HG03558 (cell line): ENCODE measurements at regions not wholly inside any gene's neighbourhood (a gene's known extent, or its start where the extent isn't known, plus 50 kb on each side); places are given as distances from the start of the nearest gene placed in this dataset.
A peak's percentile ranks its signal among the peaks of the same experiment; 100 is the strongest.

Source experiments
- ATAC-seq: cut with Tn5 transposase; IDR thresholded peaks from one replicate; pipeline ENCODE4 v1.9.1; 2021; ENCODE audit warnings: moderate number of reproducible peaks; ENCODE audit not compliant: unreplicated experiment; ENCODE audit errors: extremely low read depth

DNA sequence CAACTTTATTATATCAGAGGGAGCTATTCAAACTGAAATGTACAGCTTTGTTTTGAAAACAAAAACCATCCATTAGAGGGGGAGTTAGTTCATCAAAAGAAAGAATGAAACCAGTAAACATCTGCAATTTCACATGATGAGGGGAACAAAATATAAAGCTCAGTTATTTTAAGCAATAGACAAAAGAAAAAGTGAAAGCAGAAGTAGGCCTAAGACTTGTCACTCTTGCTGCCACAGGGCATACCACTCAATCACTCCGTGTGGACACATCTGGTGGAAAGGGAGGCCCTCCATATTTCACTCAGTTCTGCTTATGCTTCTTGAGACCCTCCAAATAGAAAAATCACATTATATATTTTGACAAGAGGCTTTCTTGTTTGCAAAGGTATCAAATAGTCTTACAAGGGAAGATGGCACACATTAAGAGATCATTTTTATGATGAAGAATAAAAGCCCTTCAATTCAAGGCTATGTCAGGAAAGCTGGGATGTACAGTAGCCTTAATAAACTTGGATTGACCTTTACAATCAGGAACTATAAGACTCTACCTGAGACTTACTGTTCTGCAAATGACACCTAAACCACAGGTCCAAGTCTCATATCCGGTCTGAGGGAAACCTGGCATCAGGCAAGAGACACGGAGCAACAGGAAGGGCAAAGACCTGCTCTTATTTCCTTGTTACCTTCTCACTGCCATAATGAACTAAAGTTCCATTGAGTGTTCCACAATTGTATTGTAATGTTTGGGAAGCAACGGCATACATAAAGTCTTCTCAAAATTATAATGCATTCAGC is 222.5 kb upstream of the GRIP1 start:
- peak; percentile 75 for ATAC-seq

DNA sequence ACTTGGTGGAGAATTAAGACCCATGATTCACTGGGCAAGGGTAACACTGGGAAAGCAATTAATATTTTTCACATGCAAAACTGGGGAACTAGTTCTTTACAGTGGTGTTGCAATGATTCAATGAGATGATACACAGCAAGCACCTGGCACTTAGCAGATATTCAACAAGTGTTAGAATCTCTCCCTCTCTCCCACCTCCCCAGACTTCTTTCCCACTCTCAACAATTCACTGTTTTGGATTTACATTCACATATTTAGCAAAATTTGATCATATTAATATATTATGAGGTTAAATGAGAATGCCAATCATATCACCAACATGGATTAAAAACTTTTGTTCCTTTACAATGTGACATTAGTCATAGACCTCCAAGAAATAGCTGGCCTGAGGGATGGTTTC is 223.1 kb upstream of the GRIP1 start:
- no peak for ATAC-seq

DNA sequence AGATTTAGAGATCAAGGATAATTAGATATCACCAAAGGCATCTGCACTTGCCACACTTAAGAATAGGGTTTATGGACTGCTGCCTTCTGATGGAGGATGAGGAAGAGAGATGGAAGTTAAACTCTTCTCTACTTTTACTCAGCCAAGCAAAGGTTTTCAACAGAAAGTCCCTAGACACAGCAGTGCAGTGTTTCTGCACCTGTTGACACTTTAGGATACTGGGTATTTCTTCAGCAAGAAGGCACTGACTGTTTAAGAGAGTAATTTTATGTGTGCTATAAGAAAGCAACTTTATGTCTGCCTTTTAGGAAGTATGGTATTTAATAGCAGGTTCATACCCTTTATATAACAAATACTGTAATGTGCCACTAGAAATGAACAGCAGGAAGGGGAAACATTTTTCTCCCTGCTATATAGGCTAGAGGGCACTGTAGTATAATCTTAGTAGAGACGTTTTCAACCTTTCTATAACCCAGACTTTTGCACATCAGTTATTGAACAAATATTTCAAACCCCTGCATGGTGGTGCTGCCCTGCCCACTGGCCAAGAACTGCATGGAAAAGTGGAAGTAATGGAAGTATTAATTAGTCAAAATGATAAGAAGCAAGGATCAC is 225.0 kb upstream of the GRIP1 start:
- ATAC-seq: no peak

DNA sequence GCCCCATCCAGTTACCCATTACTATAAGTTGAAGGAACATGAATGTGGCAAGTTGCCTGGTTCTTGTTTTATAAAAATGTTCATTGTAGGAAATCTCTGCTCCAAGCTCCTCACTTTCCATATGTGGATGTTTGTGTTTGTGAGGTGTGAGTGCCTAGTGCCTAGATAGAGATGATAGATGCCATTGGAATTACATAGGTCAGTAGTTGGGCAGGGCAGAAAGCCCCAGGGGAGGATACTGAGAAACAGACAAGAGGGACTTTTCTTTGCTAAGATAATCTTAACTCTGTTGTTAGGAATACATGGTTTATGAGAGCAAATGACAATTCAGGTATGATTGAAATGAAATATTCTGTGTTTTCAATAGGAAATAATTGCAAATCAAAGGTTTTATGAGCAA is 226.3 kb upstream of the GRIP1 start:
- ATAC-seq: no peak

DNA sequence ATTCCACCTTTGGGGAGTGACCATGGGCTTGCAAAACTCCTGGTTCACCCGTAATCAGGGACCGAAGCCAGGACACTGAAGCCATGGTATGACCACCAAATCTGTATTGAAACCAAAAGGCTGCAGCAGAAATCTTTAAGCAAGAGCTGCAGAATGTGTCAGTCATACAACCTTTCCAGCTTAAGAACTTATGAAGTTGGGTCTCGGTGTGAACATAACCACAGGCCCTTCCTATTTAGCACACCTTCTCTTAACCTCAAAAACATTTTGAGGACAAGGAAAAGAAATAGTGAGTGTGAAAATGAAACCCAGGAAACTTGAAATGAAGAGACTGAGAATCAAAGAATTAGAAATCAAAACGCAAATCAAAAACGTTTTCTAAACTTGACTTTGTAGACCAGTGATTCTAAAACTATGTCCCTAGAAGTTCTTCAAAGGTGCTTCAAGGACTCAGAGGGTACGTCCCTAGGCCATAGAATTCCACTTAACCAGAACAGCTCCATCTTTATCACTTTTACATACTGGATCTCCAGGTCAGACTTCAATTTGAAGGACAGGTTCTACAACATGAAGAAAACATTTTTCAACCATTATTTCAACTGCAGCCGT is 231.6 kb upstream of the GRIP1 start:
- ATAC-seq: no peak

DNA sequence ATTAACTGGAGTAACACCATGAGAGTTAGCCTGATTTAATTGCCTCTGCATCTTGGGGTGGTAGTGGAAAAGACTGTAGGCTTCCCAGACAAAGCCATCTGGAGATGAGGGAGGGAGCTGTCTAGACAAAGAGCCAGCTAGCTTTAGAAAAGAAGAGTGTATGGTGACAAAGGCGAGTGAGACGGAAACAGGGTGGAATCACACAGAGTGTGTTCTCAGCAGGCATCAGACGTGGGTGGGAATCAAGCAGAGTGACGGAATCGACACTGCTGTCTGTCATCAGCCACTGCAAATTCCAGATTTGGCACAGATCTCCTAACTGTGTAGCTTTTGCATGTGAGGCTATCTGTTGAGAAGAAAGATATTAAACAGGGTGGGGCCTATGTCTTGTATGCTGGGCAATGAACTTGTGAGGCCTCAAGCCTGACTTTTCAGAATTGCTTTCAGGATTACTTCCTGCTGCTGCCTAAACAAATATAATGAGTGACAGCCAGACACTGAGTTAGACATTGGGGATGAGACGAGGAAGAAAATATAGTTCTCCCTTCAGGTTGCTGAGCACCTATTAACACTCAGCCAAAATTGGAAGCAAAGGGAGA is 236.5 kb upstream of the GRIP1 start:
- ATAC-seq: no peak

DNA sequence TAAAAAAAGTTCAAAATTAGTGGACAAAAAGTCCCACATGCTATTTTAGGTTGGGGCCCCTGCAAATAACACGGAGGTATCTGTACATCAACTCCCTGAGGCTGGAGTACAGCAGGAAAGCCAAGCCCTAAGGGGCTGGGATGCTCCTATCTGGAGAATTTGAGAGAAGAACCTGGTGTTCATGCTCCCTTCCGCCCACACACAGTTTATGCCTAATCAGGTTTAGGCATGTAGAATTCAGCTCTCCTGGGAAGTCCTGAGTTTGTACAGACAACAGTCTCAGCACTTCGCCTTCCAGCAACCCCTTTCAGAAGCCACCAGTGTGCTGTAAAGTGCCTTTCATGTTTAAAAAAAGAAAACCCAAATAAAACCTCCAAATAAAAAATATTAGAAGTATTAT is 237.3 kb upstream of the GRIP1 start:
- no peak for ATAC-seq

DNA sequence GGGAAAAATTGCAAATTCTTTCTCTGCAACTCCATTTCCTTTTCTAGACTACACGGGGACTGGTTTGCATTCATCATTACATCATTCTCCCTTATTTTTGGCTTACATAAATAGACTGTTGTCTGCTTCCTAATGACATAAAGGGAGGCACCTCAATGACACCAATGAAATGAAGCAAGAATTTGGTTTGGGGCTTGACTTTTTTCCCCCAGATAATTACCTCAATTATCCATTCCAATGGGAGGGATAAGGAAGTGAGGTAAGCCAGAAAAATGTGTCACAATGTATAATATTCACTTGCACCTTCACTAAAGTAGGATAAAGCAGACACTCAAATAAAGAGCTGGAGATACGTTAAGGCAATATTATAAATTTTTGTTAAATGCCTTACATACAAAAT is 240.6 kb upstream of the GRIP1 start:
- ATAC-seq: no peak

DNA sequence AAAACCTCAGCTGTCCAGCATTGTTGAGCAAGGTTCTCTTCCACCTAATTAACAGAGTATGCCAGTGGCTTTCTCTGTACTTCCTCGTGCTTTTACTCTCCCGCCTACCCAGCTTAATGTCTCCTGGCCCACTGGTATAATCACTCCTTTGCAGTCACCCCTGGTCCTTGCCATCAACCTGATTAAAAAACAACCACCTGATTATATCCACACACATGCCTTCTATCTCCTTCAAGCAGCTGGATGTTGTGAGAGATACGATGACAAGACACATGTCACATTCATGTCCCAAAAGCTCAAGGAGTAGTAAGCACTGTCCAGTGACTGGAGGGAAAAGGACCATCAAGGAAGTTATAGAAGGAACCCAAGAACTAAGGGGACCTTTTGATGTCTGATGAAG is 241.3 kb upstream of the GRIP1 start:
- no peak for ATAC-seq

DNA sequence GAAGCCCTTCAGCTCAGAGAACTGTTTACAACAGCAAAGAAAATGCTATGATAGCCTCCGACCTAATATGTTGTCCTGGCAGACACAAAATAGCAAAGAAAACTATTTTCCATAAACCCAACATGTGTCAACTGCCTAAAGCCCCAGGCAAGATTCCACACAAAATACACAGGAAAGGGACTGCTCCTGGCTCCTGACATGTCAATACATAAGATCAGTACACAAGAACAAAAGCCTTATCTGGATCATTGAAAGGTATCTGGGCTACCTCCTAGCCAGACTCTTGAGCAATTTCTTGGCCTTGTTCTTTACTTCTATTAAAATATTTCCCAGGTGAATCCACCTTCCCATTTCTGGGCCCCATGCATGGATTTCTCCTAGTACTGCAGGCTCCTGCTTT is 242.3 kb upstream of the GRIP1 start:
- ATAC-seq: no peak

DNA sequence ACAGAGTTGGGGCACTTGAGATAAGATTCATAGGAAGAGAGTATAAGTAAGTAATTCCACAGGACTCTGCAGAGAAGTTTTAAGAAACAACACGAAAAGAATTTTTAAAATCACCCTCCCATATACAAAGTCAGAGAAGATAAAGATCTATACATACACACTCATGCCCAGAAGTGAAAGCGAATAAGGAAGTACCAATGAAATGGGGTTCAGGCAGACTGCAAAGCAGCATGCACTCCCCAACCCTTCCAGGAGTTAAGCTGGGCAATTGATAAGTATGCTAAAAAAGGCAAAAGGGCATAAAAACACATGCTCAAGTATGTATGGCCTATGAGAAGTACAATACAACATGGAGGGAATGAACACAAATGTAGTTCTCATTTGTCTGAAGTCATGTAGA is 246.2 kb upstream of the GRIP1 start:
- no peak for ATAC-seq

DNA sequence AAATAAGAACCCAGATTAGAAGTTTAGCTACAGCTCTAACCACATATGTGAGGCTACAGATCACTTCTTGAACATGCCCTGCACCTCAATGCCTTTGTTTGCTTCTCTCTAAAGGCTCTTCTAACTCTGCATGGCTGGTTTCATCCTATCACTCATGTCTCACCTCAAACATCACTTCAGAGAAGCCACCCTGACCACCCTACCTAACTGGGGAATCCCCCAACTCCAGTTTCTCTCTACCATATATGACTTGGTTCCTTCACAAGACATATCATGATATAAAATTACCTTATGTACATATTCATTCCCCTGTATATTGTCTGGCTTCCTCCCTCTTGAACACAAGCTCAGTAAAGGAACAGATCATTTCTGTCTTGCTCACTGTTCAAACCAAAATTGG is 250.2 kb upstream of the GRIP1 start:
- ATAC-seq: no peak

DNA sequence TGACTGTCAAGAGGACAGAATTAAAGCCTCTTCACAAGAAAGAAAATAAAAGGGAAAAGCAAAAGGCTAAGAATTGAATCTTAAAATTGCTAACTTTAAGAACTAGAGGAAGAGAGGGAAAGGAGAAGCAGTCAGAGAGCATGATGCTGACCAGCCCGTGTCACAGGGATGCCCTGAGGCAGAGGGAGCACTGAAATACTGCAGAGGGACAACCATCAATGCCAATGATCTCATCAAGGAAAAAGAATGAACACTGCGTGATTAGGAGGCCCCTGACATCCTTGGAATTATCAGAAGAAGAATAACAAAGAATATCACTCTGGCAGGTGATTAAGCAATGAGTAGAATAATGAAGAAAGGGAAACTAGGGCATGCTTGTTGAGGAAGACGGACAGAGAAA is 252.2 kb upstream of the GRIP1 start:
- no peak for ATAC-seq

DNA sequence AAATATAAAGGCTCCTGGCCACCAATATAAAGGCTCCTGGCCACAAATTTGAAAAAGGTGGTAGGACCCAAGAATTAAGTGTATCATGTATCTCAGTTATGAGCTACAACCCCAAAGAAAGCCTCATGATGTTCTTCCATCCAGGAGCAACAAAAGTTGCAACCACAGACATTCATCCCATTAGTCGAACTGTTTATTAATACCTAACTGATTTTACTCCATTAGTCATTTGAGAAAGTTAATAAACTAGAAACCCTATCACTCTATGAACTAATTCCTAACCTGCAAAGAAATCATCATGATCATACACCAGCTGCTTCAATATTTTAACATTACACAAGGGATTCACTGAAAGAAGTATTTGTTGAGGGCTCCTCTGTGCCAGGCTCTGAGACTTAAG is 253.2 kb upstream of the GRIP1 start:
- no peak for ATAC-seq

DNA sequence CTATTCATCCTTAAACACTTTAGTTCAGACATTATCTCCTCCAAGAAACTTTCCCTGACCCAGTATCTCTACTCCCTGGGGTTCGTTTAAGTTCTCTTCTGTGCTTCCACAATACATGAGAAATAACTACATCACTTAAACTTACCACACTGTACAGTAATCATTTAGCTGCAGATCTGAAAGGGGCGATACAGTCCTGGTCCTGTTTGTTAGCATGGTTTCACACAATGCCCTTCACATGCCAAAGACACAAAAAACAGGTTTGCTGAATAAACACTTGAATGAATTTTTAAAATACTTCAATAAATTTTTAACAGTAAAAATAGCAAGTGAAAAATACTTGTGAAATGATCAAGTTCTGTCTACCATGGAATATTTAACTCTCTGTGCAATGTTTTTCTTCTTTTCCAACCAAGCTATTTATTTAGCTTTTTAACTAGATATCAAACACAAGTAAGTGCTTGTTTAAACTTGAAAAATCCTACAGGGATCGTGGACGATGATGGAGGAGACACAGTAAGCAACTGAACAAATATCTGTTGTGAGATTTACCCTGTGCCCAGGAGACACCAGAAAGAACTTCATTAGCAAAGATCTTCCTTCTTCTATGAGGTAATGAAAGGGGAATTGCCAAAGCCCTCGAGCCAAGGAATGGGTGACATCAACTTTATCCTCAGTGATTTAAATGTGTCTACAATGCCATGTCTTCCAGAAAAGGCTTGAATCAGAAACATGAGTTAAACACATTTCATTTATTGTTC is 255.6 kb upstream of the GRIP1 start:
- ATAC-seq: no peak

DNA sequence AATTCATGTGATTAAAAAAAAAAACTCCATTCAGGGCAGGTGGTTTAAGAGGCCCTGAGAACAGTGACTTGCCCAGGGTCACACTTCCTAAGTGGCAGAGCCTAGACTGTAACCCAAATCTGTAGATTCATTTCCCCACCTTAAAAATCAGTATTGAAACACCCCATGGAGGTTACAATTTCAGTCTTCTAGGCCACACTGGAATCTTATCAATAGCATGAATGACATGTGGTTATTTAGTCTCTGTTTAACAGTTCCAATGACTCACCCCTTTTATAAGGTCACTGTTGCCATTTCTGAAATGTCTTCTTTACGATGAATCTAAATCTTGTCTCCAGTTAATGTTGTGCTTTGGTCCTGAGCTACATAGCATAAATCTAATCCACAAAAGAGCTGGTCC is 262.3 kb upstream of the GRIP1 start:
- ATAC-seq: no peak

DNA sequence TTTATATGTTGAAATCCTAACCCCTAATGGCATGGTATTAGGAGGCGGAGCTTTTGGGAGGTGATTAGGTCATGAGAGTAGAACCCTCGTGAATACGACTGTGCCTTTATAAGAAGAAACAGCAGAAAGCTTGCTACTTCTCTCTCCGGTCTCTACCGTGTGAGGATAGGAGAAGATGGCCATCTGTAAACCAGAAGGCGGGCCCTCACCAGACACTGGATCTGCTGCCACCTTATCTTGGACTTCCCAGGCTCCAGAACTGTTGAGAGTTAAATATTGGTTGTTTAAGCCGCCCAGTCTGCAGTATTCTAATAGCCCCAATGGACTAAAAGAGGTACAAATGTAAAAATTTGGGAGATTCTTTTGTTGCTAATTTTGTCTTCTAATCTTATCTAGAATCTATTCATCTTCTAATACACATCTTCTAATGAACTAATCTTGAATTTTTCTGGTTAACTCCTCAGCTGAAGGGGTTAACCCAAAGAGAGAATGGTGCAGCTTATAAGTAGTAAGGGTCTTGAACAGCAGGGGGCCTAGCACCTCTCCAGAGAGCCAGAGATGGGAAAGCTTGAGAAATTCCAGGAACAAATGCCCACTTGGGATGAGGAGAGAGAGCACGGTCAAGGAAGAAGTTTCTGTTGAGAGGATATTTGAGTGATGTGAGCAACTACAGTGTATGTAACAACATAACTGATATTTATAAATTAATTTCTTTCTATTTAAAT is 264.0 kb upstream of the GRIP1 start:
- ATAC-seq: no peak

DNA sequence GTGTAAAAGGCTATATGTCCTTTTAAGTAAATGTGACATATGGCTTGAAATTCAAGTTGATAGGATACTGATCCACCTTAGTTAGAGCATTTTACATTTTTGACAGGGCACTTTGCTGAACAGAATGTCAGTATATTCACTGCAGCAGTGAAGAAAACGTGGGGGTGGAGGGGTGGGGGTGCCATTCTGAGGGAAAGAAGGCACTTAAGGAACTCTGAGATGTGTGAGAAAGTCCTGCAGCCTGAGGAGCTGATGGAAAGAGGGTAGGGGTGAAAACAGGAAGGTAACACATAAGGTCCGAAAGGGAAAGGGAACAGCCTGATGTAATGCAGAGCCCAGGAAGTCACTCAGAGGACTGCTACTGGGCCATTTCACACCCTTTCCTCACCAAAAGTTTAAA is 265.5 kb upstream of the GRIP1 start:
- no peak for ATAC-seq

DNA sequence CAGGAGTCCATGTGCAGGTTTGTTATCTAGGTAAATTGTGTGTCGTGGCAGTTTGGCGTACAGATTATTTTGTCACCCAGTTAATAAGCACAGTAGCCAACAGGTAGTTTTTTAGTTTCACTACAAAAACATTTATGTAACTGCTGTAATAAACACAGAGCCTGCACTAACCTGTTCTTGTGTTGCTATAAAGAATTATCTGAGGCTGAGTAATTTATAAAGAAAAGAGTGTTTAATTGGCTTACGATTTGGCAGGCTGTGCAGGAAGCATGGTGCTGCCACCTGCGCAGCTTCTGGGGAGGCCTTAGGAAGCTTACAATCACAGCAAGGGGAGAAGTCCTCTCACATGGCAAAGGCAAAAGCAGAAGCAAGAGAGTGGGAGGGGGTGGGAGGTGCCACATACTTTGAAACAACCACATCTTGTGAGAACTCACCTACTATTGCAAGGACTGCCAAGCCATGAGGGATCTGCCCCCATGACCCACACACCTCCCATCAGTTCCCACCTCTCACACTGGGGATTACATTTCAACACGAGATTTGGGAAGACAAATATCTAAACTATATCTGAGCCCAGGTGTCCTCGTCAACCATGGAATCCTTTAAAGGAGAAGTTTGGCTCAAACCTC is 266.4 kb upstream of the GRIP1 start:
- ATAC-seq: no peak

DNA sequence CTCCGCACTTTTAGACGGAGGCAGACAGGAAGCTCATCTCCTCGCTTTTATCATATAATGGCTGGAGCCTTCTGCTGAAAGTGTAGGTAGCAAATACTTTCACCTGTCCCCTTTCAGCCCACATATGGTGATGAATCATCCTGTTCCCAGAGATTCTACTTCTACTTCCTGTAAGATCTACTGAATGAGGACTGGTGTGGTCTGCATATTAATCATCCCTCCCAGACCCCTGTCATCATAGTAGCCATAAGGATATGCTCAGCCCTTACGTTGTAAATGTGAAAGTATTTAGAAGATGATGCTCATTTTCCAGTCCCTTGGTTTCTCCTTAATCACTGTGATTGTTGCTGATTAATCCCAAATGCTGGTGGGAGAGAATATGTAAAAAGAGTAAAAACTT is 268.2 kb upstream of the GRIP1 start:
- ATAC-seq: no peak
